ENCODE measurements at regions not wholly inside any gene's neighbourhood (a gene's known extent, or its start where the extent isn't known, plus 50 kb on each side); places are given as distances from the start of the nearest gene placed in this dataset.

DNA sequence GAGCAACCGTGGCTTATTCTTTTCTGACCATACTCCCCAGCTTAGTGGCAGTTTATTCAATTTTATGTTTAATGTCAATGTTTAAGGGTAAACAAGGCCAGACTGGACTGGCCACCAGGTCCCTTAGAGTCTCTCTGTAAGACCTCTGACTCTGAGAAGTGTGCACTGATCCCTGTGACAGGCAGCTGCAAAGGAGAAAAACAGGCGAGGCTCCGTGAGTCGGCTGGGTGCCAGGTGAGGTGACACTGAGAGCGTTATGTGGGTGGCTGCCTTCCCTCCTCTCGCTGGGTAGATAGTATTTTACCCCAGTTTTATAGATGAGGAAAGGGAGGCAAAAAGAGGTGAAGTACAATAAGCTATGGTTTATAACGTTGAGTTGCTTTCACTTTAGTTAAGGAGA lies 139.4 kb upstream of the HDAC4 start:
- DNase-seq (ENCODE audit: low read depth in 1 of 2, low spot score in 1 of 2), result no peak

DNA sequence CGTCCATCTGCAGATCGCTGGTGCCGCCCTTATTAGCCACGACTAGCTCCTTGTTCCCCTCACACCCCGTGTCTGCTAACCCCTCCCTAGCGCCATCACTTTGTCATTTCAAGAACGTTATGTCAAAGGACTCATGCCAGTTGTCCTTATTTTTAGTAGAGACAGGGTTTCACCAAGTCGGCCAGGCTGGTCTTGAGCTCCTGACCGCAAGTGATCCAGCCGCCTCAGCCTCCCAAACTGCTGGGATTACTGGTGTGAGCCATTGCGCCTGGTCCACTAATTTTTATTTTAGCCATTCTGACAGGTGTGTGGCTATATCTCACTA lies 138.9 kb upstream of the HDAC4 start:
- DNase-seq (ENCODE audit: low read depth in 1 of 2, low spot score in 1 of 2), result no peak

DNA sequence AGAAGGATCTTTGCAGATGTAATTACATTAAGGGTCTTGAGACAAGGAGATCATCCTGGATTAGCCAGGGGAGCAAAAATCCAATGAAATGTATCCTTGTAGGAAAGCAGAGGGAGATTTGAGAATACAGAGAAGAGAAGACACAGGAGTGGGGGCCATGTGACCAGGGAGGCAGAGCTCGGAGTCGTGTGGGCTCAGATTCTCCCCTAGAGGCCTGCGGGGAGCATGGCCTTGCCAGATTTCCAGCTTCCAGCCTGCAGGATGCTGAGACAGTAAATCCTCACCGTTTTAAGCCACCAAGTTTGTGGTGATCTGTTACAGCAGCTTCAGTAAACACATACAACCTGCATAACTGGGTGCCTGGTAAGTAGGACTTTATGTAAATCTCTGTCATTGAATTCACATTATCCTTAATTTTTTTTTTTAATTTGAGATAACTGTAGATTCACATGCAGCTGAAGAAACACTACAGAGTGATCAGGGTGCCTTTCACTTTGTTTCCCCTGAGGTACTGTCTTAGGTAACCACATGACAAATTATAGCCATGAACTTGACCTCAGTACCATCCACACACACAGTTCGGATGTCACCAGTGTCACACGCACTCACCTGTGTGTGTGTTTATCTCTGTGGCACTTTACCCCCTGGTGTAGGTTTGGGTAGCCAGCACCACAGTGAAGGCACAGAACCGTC lies 138.4 kb upstream of the HDAC4 start:
- DNase-seq (ENCODE audit: low read depth in 1 of 2, low spot score in 1 of 2), result no peak

DNA sequence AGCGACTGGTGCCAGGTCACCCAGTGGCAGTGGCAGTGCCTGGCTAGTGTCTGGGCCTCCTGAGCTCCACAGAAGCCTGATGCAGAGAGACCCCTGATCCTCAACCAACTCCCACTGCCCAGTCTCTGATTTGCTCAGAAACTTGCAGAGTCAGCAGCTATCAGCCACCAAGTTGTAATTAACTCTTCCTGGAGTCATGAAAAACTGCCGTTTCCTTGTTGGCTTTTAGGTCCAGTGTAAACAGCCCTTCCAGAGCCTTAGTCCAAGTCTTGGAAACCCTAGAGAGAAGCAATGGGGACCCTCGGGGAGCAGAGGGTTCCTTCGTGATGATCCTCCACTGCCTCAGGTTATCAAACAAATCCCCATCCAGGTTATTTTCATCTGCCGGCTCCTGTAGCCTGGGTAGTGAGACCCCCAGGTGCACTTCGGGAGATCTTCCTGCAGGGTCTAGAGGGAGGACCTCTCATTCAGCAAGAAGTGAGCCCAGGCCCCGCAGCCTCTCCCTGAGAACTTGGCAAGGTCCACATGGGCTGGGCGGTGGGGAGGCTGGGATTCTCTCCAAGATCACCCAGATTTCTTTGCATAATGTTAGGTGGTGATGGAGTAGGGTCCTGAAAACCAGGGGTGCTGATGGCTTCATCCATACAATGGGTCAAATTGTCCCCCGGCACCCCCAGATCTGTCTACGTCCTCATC lies 137.7 kb upstream of the HDAC4 start:
- no peak for DNase-seq (ENCODE audit: low read depth in 1 of 2, low spot score in 1 of 2)

DNA sequence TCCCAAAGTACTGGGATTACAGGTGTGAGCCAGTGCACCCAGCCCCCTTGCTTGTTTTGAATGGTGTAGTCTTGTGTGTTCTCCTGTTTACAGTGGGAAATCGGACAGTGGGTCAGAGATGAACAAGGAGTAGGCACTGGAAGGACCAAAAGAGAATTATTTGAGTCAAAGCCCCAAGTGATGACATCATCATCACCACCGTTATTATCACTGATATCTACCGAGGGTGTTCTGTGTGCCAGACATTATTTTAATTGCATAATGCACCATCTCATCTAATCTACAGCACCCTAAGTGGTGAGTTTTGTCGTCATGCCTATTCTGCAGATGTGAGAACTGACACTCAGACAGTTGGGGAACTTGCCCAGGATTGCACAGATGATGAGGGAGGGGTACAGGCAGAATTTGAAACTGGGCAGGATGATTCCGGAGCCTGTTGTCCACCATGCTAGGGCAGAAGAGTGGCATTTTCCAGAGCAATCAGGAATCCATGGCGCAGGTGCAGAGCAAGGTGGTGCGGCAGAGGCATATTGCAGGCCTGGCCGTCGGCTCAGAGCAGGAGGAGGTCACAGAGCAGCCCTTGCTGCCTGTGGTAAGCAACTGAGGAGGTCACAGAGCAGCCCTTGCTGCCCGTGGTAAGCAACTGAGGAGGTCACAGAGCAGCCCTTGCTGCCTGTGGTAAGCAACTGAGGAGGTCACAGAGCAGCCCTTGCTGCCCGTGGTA lies 137.0 kb upstream of the HDAC4 start:
- DNase-seq (ENCODE audit: low read depth in 1 of 2, low spot score in 1 of 2), result no peak

DNA sequence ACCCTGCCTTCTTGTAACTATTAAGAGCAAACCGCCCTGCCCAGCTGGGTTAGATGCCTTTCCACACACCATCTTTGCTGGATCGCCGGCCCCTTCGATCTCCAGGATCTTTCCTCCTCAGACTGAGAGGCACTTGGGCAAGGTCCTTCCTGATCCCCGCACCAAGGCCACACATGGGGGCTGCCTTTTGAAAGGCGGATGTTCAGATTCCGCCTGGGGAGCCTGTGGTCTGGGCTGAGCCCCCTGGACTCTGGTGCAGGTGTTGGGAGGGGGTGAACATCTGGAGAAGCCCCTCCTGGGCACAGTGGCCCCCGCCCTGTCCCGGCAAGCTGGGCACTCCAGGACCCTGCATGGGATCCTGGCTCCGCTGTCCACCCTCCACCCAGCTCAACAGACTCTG lies 135.4 kb upstream of the HDAC4 start:
- DNase-seq (ENCODE audit: low read depth in 1 of 2, low spot score in 1 of 2), result no peak

DNA sequence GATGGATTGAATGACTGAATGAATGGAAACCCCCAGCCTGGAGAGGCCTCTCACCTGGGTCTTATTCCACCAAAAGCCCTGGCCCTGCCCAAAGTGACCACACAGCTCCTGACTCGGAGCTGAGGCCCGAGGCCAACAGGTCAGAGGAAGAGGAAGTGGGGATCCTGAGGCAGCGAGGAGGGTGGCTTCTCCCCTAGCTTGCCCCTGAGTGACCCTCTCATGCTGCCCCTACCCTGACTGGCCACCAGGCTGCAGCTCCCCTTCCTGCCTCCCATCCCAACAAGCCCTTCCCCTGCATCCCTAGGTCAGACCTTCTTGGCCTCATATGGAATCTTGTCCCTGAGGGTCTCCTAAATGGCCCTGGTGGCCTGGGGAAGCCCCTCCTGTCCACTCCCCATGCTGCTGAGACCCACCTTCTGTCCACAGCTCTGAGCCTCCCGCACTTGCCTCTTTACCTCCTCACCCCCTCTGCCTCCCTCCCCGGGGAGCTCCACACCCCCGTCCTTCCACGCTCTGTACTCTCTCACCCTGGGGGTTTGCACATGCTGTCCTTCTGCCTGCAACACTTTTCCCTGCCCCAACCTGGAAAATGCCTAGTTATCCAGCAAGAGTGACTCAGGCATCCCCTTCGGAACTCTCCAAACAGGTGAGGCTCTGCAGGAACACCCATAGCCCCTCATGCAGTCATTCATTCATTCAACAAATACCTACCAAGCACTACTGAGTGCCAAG lies 134.8 kb upstream of the HDAC4 start:
- no peak for DNase-seq (ENCODE audit: low read depth in 1 of 2, low spot score in 1 of 2)

DNA sequence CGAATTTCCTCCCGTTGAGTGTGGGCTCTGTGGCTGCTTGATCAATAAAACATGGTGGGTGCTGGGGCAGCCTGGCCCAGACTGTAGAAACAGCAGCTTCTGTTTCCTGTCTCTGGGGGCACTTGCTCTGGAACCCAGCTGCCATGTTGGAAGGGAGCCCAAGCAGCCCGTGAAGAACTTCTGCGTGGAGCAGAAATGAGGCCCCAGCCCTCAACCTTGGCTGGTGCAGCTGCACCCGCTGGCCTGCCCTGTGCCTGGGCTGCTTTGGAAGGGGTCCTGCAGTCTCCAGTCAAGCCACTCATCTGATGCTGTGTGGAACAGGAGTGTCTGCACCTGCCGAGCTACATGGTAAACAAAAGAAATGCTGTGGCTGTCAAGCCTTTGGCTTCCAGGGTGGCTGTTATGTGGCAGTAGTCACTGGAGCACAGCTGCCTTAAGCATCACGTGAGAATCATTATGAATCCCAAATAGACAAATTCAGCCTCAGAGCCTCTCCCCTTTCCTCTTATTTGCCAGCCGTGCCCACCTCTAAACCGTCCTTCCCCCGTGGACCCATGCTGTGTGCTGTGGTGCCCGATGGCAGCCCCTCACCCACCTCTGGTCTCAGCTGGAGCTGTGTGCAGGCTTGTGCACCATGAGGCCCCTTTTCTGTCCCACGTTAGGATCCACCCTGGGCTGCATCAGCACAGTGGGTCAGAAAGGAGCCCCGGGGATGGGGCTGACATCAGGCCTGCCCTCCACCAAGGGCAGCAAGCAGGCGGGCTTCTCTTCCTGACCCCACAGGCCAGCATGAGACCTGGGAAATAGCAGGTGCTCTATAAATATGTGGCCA lies 134.0 kb upstream of the HDAC4 start:
- no peak for DNase-seq (ENCODE audit: low read depth in 1 of 2, low spot score in 1 of 2)

DNA sequence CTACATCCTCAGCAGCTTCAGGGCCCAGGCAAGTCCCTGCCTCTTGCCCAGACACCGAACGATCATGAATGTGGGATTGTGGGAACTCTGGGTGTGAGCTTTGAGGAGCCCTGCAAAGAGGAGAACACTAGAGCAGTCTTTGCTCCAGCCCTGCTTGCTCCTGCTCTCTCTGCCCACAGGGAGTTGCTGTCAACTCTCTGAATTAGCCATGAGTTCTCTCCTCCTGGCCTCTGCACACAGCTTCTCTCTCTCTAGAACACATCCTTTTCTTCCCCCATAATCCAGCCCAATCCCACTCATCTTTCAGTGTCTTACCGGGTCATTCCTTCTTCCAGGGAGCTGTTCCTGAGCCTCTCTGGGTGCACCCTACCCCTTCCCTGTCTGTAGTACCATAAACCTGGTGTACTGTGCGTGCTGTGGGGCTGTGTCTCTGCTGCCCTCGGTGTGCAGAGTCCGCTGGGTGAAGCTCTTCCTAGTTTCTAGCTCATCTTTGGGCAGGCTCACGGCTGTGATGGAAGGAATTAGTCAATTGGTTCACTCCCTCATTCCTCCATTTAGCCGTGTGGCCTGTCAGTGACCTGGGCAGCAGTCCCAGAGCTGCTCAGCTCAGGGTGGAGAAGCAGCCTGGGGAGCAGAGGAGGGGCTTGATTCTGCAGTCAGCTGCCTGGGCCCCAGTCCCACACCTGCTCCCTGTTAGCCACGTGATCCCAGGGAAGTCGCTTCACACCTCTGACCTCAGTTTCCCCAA lies 132.9 kb upstream of the HDAC4 start:
- no peak for DNase-seq (ENCODE audit: low read depth in 1 of 2, low spot score in 1 of 2)

DNA sequence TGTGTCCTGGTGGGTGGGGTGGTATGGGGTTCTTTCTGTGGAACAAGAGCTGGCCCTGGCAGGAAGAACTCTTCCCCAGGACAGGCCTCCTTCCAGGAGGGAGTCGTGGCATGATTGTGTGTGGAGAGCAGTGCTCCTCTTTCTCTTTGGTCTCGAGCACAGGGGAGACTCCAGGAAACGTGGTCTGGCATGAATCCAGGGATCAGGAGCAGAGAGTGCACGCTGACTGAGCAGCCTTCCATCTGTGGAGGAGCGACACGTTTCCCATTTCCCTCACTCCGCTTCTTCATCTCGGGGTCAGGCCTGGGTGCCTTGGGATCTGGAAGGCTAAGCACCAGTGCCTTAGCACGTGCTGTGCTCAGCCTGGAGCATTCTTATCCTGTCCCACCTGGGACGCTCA lies 132.0 kb upstream of the HDAC4 start:
- no peak for DNase-seq (ENCODE audit: low read depth in 1 of 2, low spot score in 1 of 2)

DNA sequence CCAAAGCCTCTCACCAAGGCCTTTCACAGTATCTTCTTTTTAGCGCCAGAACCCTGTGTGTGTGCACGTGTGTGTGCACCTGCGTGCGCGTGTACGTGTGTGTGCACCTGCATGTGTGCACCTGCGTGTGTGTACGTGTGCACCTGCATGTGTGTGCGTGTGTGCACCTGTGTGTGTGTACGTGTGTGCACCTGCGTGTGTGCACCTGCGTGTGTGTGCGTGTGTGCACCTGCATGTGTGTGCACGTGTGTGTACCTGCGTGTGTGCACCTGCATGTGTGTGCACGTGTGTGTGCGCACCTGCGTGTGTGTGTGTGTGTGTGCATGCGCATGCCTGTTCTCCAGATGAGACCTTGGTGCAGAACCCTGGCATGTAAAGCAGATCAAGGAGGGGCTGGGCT lies 131.4 kb upstream of the HDAC4 start:
- no peak for DNase-seq (ENCODE audit: low read depth in 1 of 2, low spot score in 1 of 2)

DNA sequence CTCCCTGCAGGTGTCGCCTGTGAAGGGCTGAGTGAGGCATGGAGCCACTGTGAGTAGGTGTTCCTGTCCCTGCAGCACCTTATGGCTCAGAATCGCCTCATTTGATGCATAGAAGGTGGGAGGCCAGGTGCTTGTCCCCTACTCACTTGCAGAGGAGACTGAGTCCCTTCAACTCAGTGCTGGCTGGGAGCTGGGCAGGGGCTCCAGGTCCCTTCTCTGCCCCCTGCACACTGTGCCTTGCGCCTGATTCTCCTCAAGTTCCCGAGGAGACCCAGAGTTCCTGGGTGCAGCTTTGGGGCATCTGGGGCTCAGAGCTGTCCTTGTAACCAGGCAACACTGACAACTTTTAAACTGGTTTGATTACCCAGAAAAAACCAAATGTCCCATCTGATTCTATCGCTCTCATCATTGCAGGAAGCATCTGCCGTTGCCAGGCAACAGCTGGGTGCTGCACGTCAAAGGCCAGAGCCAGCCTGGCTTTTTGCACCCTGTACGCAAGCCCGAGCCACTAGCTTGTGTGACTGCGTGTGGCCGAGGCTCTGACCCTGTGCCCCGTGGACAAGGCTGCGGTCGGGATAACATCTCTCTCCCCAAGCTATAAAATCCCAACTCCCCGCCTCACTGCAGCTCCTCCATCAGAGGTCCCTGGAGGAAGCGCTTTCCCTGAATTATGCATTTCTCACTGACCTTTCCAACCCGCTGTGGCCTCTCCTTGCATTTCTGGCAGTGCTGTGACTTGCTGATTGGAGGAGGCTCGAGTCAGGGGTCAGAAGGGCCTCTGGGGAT lies 130.8 kb upstream of the HDAC4 start:
- DNase-seq (ENCODE audit: low read depth in 1 of 2, low spot score in 1 of 2), result no peak

DNA sequence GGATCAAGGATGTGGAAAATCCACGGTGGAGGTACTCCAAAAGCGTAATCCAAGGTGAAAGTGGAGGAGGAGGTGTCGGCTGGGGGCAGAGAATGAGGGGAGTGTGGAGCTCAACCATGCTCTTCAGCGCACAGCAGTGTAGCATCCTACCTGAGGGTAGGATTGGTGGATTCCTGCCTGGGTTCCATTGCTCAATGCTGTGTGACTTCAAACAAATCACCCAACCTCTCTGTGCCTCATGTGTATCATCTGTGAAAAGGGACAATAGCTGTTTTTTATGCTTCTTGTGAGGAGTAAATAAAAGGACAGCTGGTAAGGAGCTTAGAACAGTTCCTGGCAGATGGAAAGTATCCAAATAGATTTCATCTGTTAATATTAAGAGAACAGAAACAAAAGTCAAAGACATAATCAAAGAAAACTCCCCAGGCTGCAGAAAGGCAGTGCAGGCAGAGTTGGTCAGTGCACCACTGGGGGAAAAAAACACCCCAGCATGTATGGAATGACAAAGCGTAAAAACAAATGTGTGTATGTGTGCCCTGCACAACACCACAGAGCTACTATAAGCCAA lies 130.0 kb upstream of the HDAC4 start:
- no peak for DNase-seq (ENCODE audit: low read depth in 1 of 2, low spot score in 1 of 2)

DNA sequence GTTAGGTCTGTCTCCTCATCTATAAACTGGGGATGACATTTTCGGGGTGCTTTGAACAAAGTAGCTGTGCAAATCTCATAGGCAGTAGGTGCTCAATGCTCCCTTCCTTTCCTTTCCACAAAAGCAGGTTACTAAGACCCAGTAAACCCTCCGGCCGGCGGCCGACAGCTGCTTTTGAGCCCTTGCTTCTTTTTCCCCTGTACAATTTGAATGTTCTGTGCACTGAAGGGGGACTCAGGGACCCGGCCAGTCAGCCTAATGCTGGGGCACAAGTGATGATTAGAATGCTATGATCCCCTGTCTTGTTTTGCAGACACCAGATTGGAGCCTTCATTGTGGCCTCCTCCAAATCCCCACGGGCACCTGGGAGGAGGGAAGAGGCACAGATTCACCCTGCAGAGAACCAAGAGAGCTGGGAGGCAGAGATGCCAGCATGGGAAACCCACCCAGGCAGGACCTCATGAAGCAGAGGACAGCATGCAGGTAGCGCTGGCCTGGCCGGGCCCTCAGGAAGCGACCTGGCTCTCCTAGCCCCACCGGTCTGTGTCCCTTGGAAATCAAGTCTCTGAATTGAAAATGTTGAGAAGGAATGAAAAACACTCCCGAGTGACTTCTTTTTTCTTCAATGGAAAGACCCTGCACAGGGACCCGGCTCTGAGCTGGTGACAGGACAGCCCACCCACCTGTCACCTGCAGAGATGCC lies 128.6 kb upstream of the HDAC4 start:
- no peak for DNase-seq (ENCODE audit: low read depth in 1 of 2, low spot score in 1 of 2)

DNA sequence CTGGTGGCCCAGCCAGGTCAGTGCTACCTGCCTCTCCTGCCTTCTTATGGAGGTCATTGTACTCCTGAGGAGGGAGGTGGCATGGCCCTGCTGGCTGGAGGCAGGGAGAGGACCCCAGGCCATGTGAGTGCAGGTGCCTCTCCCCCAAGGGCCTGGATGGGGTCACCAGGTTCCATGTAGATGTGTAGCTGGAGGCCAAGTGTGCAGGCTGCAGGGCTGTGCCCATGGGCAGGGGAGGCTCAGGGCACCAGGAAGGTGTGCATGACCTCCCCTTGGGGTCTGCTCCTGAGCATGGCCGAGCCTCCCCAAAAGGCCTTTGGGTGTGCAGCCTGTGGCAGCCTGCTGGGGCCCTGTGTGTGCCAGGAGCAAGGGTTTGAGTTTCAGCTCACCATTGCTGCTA lies 128.1 kb upstream of the HDAC4 start:
- no peak for DNase-seq (ENCODE audit: low read depth in 1 of 2, low spot score in 1 of 2)

DNA sequence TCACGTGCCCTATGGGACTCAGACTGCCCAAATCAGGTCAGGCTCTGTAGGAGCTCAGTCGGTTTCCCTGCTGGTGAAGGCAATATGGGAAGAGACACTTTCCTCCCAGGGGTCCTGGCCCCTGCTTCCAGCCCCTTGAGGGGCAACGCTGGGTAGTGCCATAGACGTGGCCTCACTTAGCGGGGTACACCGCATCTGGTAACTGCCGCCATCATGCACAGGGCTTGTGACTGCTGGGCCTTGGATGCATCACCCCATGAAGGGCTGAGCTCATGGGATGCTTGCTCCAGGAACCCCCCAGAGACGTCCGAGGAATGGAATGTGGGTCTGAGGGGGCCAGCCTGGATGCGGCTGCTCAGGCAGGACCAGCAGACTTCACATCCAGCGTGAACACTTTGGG lies 127.3 kb upstream of the HDAC4 start:
- no peak for DNase-seq (ENCODE audit: low read depth in 1 of 2, low spot score in 1 of 2)

DNA sequence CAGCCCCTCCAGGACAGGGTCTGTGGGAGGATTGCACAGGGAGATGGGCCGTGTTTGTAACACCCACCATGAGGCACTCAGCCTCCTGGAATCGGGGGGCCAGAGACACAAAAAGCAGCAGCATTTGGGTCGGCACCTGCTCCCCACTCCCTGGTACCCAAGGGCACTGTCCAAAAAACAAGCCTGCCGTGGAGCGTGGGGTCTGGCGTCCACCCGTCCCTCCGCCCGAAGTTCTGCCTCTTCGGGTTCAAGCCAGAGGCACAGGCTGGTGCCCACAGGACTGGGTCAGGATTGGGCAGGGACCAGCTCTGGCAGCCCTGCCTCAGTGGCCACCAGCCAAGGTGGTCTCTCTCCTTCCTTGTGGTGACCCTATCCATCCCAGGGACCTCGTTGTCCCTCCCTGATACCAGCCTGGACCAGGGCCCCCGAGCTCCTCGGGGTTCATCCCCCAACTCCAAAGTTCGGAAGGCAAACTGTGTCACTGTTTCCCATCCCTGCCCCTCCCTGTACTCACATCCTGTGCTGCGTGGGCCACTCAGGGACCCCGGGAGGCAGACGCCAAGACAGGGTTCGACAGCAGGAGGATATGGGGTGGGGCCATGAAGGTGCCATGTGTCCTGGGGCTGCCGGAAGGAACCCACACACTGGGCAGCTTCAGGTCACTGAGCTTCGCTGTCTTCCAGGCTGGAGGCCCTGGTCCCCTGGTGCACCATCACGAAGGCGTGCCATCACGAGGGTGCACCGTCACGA lies 126.0 kb upstream of the HDAC4 start:
- DNase-seq (ENCODE audit: low read depth in 1 of 2, low spot score in 1 of 2), result no peak

DNA sequence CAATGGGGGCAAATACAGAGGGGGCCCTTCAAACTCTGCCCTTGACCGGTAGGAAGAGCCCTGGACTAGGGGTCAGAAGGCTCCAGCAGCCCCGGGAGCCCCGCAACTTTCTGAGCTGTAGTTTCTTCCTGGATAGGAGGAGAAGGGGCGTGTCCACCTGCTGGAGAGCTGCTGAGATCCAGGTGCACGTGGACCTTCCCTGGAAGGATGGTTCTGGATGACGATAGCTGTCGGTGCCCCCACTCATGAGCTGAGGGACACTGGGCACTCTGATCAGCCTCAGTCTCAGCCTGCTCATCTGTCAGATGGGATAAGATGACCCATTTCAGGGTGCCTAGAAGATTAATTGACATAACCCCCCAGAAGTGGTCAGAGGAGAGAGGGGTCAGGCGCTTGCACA lies 125.2 kb upstream of the HDAC4 start:
- no peak for DNase-seq (ENCODE audit: low read depth in 1 of 2, low spot score in 1 of 2)

Data from activated CD4-positive, alpha-beta T cell treated with anti-CD3 and anti-CD28 coated beads, Interleukin-2, amount 50 U/mL, for 24 hours (primary cell).